MCF 10A (cell line): ENCODE measurements at regions not wholly inside any gene's neighbourhood (a gene's known extent, or its start where the extent isn't known, plus 50 kb on each side); places are given as distances from the start of the nearest gene placed in this dataset.

Source experiments
- BruUV-seq: library from RNA; stranded (reverse); fragments of 400-500 nt; replicated peaks from 2 replicates; lab custom pipeline; 2021; lab: Mats Ljungman, UMichigan
- CTCF ChIA-PET: fragments of 300-600 bp; sonication (Branson Sonifier 250); formaldehyde crosslinking; extraction: SDS; loops from one replicate; lab custom pipeline; 2021; ENCODE audit warnings: antibody characterized with exemption, inconsistent platforms; lab: Yijun Ruan, JAX
- POLR2A ChIA-PET: fragments of 300-600, 350-650 bp; sonication (Branson Sonifier 250); formaldehyde crosslinking; extraction: SDS; loops from one replicate; lab custom pipeline; 2020; ENCODE audit warnings: antibody characterized with exemption, inconsistent platforms; lab: Yijun Ruan, JAX
- DNase-seq: peaks from one replicate; pipeline ENCODE4 v3.0.0-alpha.2; 2018; ENCODE audit not compliant: unreplicated experiment
- H3K27ac Mint-ChIP-seq: one replicate; pipeline ENCODE4 v1.8.0; 2022; ENCODE audit warnings: mild to moderate bottlenecking, low read depth, mixed read lengths; ENCODE audit not compliant: unreplicated experiment
- H3K27me3 Mint-ChIP-seq: one replicate; pipeline ENCODE4 v1.8.0; 2022; ENCODE audit warnings: mixed read lengths; ENCODE audit not compliant: insufficient read depth, unreplicated experiment
- H3K36me3 Mint-ChIP-seq: one replicate; pipeline ENCODE4 v1.8.0; 2022; ENCODE audit warnings: mild to moderate bottlenecking, moderate library complexity, mixed read lengths; ENCODE audit not compliant: insufficient read depth, unreplicated experiment
- H3K4me1 Mint-ChIP-seq: one replicate; pipeline ENCODE4 v1.8.0; 2022; ENCODE audit warnings: mixed read lengths; ENCODE audit not compliant: insufficient read depth, unreplicated experiment
- H3K4me3 Mint-ChIP-seq: one replicate; pipeline ENCODE4 v1.8.0; 2022; ENCODE audit warnings: mild to moderate bottlenecking, moderate library complexity, mixed read lengths; ENCODE audit not compliant: unreplicated experiment
- H3K9me3 Mint-ChIP-seq: one replicate; pipeline ENCODE4 v1.8.0; 2022; ENCODE audit warnings: mixed read lengths; ENCODE audit not compliant: unreplicated experiment
- intact Hi-C: fragments of 100-400 bp; cut with micrococcal nuclease; formaldehyde crosslinking; loops from 2 replicates; pipeline ENCODE4 v1.14.1; 2022
- TF ChIP-seq, protein P1 (sequence below): fragments of 200-600 bp; IDR thresholded peaks from one replicate; pipeline ENCODE4 v1.8.0; 2022; ENCODE audit warnings: antibody characterized with exemption, mild to moderate bottlenecking; ENCODE audit not compliant: unreplicated experiment

DNA sequence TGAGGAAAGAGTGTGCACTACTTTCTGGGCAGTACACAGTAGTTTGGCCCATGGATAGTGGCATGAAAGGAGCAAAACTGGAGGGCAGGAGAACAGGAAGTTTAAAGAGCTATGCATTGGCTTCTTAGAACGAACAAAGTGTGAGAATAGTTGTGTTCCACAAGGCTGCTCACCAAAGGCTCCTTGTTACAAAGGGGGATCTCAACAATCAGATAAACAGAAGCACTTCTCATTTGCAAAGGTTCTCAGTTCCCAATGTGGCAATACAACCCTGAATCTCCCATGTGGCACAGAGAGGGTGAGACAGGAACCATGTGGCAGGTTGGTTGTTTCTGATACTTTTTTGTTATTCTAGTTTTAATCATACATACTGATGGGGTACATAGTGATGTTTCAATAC, 158.4 kb downstream of the CARTPT start:
- H3K4me3 Mint-ChIP-seq: no peak overlapping the region
- DNase-seq: no peak
- H3K27ac Mint-ChIP-seq: no peak overlapping the region
- no peaks in the 10 kb centered on the region for H3K27me3 Mint-ChIP-seq
- BruUV-seq: no TSS peak
- ChIA-PET POLR2A (interaction anchor here (0.6 kb wide), 1 partner anchor 116 kb away, joined by 3 read pairs; no protein-coding TSS in a partner anchor), CTCF (no interaction called here)
- H3K36me3 Mint-ChIP-seq: no peaks in the 10 kb centered on the region
- peaks cover 9% of the 10 kb centered on the region for H3K4me1 Mint-ChIP-seq
- TF ChIP-seq, protein P1, sequence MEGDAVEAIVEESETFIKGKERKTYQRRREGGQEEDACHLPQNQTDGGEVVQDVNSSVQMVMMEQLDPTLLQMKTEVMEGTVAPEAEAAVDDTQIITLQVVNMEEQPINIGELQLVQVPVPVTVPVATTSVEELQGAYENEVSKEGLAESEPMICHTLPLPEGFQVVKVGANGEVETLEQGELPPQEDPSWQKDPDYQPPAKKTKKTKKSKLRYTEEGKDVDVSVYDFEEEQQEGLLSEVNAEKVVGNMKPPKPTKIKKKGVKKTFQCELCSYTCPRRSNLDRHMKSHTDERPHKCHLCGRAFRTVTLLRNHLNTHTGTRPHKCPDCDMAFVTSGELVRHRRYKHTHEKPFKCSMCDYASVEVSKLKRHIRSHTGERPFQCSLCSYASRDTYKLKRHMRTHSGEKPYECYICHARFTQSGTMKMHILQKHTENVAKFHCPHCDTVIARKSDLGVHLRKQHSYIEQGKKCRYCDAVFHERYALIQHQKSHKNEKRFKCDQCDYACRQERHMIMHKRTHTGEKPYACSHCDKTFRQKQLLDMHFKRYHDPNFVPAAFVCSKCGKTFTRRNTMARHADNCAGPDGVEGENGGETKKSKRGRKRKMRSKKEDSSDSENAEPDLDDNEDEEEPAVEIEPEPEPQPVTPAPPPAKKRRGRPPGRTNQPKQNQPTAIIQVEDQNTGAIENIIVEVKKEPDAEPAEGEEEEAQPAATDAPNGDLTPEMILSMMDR: no peak
- intact Hi-C loops: no loop called here
- H3K9me3 Mint-ChIP-seq: no peaks in the 10 kb centered on the region

- intact Hi-C loops: no loop called here
- Mint-ChIP-seq H3K4me3 (no peak overlapping the region), H3K9me3 (no peaks in the 10 kb centered on the region), H3K27ac (no peak overlapping the region), H3K27me3 (no peaks in the 10 kb centered on the region), H3K36me3 (no peaks in the 10 kb centered on the region), H3K4me1 (no peaks in the 10 kb centered on the region)
- TF ChIP-seq, protein P1: no peak
- no TSS peak for BruUV-seq
- ChIA-PET POLR2A (no interaction called here), CTCF (no interaction called here)
- no peak for DNase-seq
These were observed 161.5 kb downstream of the CARTPT start for GRCh38 chr5:71880536-71880935.

GRCh38 chr5:71882826-71883741, 164.0 kb downstream of the CARTPT start:
- Mint-ChIP-seq H3K4me1 (no peaks in the 10 kb centered on the region), H3K36me3 (no peaks in the 10 kb centered on the region), H3K4me3 (no peak overlapping the region), H3K27ac (no peak overlapping the region), H3K9me3 (peaks cover 2% of the 10 kb centered on the region), H3K27me3 (no peaks in the 10 kb centered on the region)
- DNase-seq: no peak
- CTCF ChIA-PET: interaction anchor here (0.6 kb wide), 1 partner anchor 11 kb away, joined by 3 read pairs; no protein-coding TSS in a partner anchor
- POLR2A ChIA-PET: interaction anchor here (1.5 kb wide), 1 partner anchor 10 kb away, joined by 3 read pairs; no protein-coding TSS in a partner anchor
- intact Hi-C loops: no loop called here
- BruUV-seq: no TSS peak
- TF ChIP-seq, protein P1: no peak

DNA sequence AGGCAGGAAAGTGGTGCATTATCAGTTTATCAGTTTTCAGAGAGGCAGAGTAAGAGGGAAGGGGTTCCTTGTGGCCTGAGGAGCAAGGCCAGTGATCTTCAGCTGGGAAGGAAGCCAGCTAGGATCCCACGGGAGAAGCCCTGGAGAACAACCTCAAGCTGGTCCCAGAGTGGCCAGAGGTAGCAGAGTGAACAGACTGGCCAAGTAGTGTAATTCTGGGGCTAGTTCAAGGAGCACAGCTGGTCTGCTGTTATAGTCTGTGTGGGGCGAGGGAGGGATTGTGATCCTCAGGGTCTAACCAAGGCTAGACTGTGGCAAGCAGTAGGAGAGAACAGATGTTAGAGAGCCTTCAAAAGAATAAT, 164.6 kb downstream of the CARTPT start:
- ChIA-PET CTCF (no interaction called here), POLR2A (interaction anchor here (1.3 to 1.5 kb wide), 2 partner anchors 11 to 39 kb away, joined by 3 read pairs; no protein-coding TSS in a partner anchor)
- Mint-ChIP-seq H3K4me3 (no peak overlapping the region), H3K4me1 (no peaks in the 10 kb centered on the region), H3K9me3 (peaks cover 8% of the 10 kb centered on the region), H3K36me3 (no peaks in the 10 kb centered on the region), H3K27ac (no peak overlapping the region), H3K27me3 (no peaks in the 10 kb centered on the region)
- BruUV-seq: no TSS peak
- intact Hi-C loops: no loop called here
- TF ChIP-seq, protein P1: no peak
- no peak for DNase-seq
